GM18858 (cell line): ENCODE measurements at regions not wholly inside any gene's neighbourhood (a gene's known extent, or its start where the extent isn't known, plus 50 kb on each side); places are given as distances from the start of the nearest gene placed in this dataset.

Source experiments
- ATAC-seq: cut with Tn5 transposase; IDR thresholded peaks from one replicate; pipeline ENCODE4 v1.9.1; 2021; ENCODE audit not compliant: unreplicated experiment

DNA sequence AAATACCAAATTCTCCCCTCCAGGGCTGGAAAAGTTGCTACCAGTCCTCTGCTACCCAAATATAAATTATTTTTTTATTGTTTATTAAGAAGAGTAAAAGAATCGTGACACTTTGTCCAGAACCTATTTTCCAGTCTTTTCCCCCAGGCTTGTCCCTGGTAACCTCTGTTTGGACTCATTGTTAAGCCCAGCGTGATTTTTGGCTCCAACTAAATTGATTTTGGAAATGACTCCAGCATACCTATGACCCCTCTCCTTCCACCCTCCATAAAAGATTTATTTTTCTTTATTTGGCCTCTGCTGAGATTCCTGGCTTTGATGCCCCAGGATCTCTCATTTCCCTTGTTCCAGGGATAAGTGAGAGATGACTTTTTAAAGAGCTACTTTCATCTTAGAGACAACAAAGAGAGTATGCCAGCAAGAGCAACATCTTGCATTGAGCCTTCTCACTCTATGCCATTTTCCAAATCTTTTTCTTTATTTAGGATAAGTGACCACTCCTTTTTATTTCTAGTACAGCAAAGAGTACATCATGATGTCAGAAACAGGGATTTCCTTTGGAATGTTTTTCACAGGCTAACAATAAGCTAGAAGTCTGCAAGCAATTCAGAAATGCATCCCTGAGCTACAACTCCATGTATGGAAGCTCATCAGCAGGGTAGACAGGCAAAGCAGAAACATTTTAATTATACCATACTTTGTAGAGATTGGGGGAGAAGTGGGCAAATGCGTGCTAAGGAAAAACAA lies 75.8 kb downstream of the DAD1 start:
- ATAC-seq: no peak

- no peak for ATAC-seq
Observed at GRCh38 chr14:22512106-22512814, 76.8 kb downstream of the DAD1 start.

DNA sequence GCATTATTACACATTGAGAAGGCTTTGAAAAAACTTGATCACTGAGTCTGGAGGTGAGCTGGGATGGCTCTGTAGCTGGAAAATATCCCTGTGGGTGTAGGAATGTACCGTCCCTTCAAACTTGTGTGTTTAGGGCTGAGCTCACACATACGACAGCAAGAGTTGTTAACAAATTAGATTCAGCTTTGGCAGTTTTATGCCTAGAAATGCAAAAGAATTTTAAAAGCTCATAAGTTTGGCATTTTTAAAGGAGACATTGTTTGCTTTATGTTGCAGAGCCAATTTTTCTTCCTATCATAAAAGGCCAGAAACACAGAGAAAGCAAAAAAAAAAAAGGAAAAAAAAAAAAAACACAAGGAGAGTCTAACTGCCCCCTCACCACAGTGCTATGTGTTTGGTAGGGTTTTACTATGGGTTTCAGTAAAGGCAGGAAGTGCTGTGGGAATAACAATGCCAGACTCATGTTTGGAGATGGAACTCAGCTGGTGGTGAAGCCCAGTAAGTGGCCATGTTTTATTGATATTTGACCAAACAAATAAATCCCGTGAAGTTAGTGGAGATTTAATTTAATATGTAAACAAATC lies 78.4 kb downstream of the DAD1 start:
- no peak for ATAC-seq

- no peak for ATAC-seq
Observed at GRCh38 chr14:22509751-22510300, 79.2 kb downstream of the DAD1 start.

DNA sequence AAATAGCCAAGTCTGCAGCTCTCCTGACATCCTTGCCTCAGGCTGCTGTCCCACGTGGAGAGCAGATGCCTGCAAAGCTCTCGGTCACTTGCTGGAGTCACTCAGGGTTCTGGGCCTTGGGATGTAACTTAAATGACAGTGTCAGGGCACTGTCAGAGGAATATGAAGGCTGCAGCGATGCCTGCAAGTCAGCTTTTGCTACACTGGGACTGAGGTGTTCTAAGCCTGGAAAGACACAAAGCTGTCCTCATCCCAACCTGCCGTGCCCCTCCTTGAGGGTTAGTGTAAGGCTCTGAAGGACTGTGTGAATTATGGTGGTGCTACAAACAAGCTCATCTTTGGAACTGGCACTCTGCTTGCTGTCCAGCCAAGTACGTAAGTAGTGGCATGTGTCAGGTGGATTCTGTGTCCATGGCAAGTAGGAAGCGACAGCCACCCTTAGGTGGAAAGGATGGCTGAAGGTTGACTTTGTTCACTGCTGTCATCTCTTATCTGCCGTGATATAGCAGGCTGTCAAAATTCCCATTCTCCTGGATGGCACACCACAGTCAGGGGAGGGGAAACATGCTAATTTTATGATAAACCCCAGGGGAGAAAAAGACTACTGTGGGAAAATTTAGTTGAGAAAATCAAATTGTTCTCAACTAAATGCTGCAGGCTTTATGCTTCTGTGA lies 79.9 kb downstream of the DAD1 start:
- no peak for ATAC-seq

DNA sequence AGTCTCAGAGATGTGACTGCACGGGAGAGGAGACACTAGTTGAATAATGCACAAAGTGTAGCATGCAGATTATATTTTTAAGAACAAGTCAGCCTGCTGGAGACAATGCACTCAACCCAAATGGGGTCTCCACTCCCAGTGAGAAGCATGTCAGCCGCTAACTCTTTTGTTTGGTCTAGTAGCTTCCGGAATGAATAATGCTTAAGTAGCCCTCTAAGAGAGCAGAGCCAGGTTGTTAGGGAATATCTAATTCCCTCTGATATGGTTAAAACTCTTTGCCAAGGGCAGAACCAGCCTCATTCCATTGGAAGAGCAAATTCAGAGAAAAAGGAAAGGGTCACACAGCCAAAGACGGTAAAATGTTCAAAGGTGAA lies 80.4 kb downstream of the DAD1 start:
- no peak for ATAC-seq

DNA sequence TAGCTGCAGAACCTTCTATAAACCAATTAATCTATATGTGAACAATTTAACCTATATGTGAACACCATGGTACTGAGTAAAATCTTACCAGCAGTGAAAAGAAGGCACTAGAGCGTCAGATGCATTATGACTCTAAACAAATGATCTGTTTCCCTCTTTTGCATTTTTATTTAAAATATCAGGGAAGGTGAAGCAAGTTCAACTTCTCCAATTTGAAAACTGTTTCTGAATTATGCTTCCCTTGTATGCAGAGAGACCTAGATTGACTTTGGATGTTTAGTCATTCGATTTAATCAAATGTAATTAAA lies 80.9 kb downstream of the DAD1 start:
- ATAC-seq: no peak

DNA sequence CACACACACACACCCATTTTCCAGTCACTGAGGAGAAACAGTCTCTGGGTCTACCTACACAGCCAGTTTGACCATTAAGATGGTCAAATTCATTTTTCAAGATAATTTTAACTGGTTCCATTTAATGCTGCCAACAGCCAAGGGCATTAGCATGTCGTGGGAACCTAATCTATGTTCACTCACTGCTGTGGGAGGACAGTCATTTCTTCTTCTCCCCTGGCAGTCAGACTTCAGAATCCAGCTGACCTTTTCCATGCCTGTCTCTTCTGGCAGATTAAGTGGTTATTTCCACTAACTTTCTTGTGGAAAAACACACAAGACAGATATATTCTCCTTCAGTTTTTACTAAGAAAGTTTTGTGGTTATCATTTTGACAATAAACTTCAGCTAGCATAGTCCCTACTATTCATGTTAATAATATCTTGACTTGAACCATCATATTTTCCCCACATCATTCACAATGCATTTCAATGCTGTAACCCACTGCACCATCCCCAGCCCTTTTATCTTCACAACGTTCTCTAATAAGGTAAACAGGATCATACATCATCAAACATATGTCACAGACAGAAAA lies 82.2 kb downstream of the DAD1 start:
- ATAC-seq: no peak

DNA sequence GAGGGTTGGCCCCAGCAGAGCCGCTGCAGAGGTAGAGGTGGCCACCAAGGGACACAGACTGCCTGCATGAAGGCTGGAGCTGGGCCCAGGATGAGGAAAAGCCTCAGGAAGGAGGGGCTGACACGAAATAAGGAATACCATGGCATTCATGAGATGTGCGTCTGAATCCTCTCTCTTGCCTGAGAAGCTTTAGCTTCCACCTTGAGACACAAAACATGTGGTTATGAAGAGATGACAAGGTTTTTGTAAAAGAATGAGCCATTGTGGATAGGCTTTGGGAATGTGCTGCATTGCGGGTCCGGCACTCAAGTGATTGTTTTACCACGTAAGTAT lies 82.7 kb downstream of the DAD1 start:
- no peak for ATAC-seq

GRCh38 chr14:22505697-22506377 lies 83.2 kb downstream of the DAD1 start:
- no peak for ATAC-seq

- no peak for ATAC-seq
Observed at GRCh38 chr14:22505309-22505696, 83.7 kb downstream of the DAD1 start.

- ATAC-seq: no peak
Observed at GRCh38 chr14:22502551-22502950, 86.5 kb downstream of the DAD1 start.

GRCh38 chr14:22502007-22502406 lies 87.0 kb downstream of the DAD1 start:
- no peak for ATAC-seq

DNA sequence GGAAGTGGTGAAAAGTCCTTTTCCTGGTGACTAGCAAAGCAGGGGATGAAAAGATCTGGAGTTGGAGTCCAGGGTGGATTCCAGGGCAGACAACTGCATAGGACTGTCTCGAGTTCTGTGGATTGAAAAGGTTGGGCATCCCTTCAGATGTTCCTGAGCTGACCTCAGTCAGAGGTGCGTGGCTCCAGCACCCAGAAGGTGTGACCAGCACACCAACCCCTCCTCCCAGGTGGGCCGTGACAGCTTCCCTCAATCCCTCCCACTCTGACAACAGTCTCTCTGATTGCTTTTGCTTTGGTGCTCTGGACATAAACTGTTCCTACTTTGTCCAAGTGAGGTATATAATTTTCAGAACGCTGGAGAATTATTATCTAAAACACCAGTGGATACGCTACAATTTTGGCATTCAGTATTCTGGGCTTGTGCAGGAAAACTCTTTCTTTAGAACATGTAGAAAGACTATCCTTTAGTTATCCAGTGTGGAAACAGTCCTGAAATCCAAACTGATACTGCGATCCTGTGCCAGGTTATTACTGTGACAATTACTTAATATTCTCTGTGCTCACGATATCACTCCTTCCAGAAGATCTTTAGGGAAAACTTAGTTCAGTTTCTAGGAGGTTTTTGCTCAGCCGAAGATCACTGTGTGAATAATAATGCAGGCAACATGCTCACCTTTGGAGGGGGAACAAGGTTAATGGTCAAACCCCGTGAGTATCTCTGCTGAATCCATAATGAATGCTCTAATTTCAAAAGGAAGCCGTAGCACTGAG lies 87.9 kb downstream of the DAD1 start:
- no peak for ATAC-seq

- no peak for ATAC-seq
Observed at GRCh38 chr14:22500525-22500924, 88.5 kb downstream of the DAD1 start.

DNA sequence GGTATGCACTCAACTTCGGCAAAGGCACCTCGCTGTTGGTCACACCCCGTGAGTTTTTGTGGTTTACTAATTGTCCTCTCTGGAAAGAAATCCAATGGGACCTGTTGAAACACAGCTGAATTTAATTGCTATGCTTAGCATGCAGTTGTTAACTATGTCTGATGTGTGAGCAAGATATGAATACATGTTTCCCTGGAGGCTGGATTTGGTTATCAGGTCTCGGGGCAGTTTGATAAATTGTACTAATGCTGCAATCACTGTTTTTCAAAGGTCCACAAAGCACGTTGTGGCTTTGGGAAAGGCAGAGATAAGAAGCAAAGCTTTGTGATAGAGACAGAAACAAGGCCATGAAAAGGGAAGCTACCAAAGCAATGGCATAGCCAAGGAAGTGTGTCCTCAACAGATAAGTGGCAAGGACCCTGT lies 91.3 kb downstream of the DAD1 start:
- no peak for ATAC-seq

DNA sequence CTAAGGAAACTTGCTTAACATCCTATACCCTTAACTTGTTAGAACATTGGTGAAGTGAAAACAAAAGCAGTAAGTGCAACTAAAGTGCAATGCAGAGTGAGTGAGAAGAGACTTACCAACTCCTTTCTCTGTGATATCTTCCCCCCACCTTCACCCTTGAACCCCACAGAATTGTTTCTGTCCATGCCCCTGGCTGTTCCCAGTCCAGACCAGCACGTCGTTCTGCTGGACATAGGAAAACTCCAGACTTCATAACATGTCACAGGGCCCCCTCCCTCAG lies 91.9 kb downstream of the DAD1 start:
- no peak for ATAC-seq

- no peak for ATAC-seq
Observed at GRCh38 chr14:22494486-22495135, 94.4 kb downstream of the DAD1 start.

DNA sequence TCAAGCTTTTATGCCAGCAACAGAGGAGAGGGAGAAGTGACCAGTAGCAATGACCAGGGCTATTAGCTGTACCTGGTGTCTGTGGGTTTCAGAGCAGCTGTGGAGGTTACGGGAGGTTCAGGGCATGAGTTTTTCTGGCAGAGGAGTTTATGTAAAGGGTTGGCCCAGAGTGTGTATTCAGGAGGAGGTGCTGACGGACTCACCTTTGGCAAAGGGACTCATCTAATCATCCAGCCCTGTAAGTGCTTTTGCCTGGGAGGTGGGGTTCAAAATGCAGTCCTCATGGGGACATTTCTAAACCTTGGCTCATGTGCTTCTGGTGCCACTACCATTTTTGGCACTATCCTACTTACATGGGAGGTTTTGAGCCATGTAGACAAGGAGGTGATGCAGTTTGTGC lies 95.3 kb downstream of the DAD1 start:
- no peak for ATAC-seq
